ENCODE measurements at regions not wholly inside any gene's neighbourhood (a gene's known extent, or its start where the extent isn't known, plus 50 kb on each side); places are given as distances from the start of the nearest gene placed in this dataset.

- no peak for TF ChIP-seq CTCF (IDR thresholded peaks at IDR 0.05; ENCODE audit: insufficient read depth, low read length, poor library complexity, severe bottlenecking)
- DNase-seq (ENCODE audit: low read depth), result no peak
- H3K4me3 ChIP-seq (ENCODE audit: low read depth, low read length), result no peak overlapping the region
These were observed 110.2 kb upstream of the NLRP1 start for GRCh38 chr17:5694551-5694950.

GRCh38 chr17:5695480-5695879 is 111.2 kb upstream of the NLRP1 start:
- TF ChIP-seq CTCF (IDR thresholded peaks at IDR 0.05; ENCODE audit: insufficient read depth, low read length, poor library complexity, severe bottlenecking), result no peak
- DNase-seq (ENCODE audit: low read depth), result no peak
- no peaks in the 10 kb centered on the region for H3K36me3 ChIP-seq (ENCODE audit: control insufficient read depth, insufficient read depth, low read length)
- peaks cover 3% of the 10 kb centered on the region for H3K27me3 ChIP-seq (ENCODE audit: control insufficient read depth, insufficient read depth, low read length)
- H3K4me3 ChIP-seq (ENCODE audit: low read depth, low read length), result no peak overlapping the region

More at GRCh38 chr17:5694551-5694950, 110.2 kb upstream of the NLRP1 start:
- H3K27me3 ChIP-seq (ENCODE audit: control insufficient read depth, insufficient read depth, low read length), result no peaks in the 10 kb centered on the region
- no peaks in the 10 kb centered on the region for H3K36me3 ChIP-seq (ENCODE audit: control insufficient read depth, insufficient read depth, low read length)

GRCh38 chr17:5698959-5699358 is 114.7 kb upstream of the NLRP1 start:
- Histone ChIP-seq H3K36me3 (ENCODE audit: control insufficient read depth, insufficient read depth, low read length) (no peaks in the 10 kb centered on the region), H3K27me3 (ENCODE audit: control insufficient read depth, insufficient read depth, low read length) (peaks cover 3% of the 10 kb centered on the region), H3K4me3 (ENCODE audit: low read depth, low read length) (no peak overlapping the region)
- TF ChIP-seq CTCF (IDR thresholded peaks at IDR 0.05; ENCODE audit: insufficient read depth, low read length, poor library complexity, severe bottlenecking), result no peak
- DNase-seq (ENCODE audit: low read depth), result no peak

GRCh38 chr17:5699814-5700213 is 115.5 kb upstream of the NLRP1 start:
- Histone ChIP-seq H3K27me3 (ENCODE audit: control insufficient read depth, insufficient read depth, low read length) (peaks cover 3% of the 10 kb centered on the region), H3K4me3 (ENCODE audit: low read depth, low read length) (no peak overlapping the region), H3K36me3 (ENCODE audit: control insufficient read depth, insufficient read depth, low read length) (no peaks in the 10 kb centered on the region)
- TF ChIP-seq CTCF (IDR thresholded peaks at IDR 0.05; ENCODE audit: insufficient read depth, low read length, poor library complexity, severe bottlenecking), result no peak
- no peak for DNase-seq (ENCODE audit: low read depth)

- no peak overlapping the region for H3K4me3 ChIP-seq (ENCODE audit: low read depth, low read length)
- no peak for DNase-seq (ENCODE audit: low read depth)
- H3K27me3 ChIP-seq (ENCODE audit: control insufficient read depth, insufficient read depth, low read length), result peaks cover 3% of the 10 kb centered on the region
- H3K36me3 ChIP-seq (ENCODE audit: control insufficient read depth, insufficient read depth, low read length), result no peaks in the 10 kb centered on the region
- no peak for TF ChIP-seq CTCF (IDR thresholded peaks at IDR 0.05; ENCODE audit: insufficient read depth, low read length, poor library complexity, severe bottlenecking)
These were observed 116.4 kb upstream of the NLRP1 start for GRCh38 chr17:5700745-5701144.

- no peak for TF ChIP-seq CTCF (IDR thresholded peaks at IDR 0.05; ENCODE audit: insufficient read depth, low read length, poor library complexity, severe bottlenecking)
- Histone ChIP-seq H3K4me3 (ENCODE audit: low read depth, low read length) (no peak overlapping the region), H3K36me3 (ENCODE audit: control insufficient read depth, insufficient read depth, low read length) (no peaks in the 10 kb centered on the region), H3K27me3 (ENCODE audit: control insufficient read depth, insufficient read depth, low read length) (peaks cover 3% of the 10 kb centered on the region)
- DNase-seq (ENCODE audit: low read depth), result no peak
These were observed 117.1 kb upstream of the NLRP1 start for GRCh38 chr17:5701381-5701780.
